ENCODE measurements at regions not wholly inside any gene's neighbourhood (a gene's known extent, or its start where the extent isn't known, plus 50 kb on each side); places are given as distances from the start of the nearest gene placed in this dataset.

GRCh38 chr1:191963781-191964455 is 194.3 kb upstream of the RGS18 start:
- DNase-seq (ENCODE audit: low read depth, low spot score) (no peak), ATAC-seq (no peak)
- intact Hi-C loops (cut with micrococcal nuclease; ENCODE audit: unreplicated experiment), result no loop called here
- in situ Hi-C loops (cut with HindIII; ENCODE audit: low pct_unique_long_range_greater_than_20kb, low sequenced_read_pairs), result no loop called here
- Histone ChIP-seq H3K36me3 (ENCODE audit: control insufficient read depth, insufficient read depth, low read length) (no peaks in the 10 kb centered on the region), H3K4me3 (ENCODE audit: low read depth in 2 of 2, low read length in 2 of 2) (no peak overlapping the region), H3K4me1 (ENCODE audit: control insufficient read depth, insufficient read depth, low read length) (no peaks in the 10 kb centered on the region), H3K27ac (ENCODE audit: low read length) (no peak overlapping the region), H3K9me3 (ENCODE audit: control insufficient read depth, insufficient read depth, low read depth, low read length) (no peaks in the 10 kb centered on the region), H3K27me3 (ENCODE audit: control insufficient read depth, insufficient read depth, low read length) (no peaks in the 10 kb centered on the region)
- POLR2A ChIA-PET, result no interaction called here
- TF ChIP-seq, protein P1, sequence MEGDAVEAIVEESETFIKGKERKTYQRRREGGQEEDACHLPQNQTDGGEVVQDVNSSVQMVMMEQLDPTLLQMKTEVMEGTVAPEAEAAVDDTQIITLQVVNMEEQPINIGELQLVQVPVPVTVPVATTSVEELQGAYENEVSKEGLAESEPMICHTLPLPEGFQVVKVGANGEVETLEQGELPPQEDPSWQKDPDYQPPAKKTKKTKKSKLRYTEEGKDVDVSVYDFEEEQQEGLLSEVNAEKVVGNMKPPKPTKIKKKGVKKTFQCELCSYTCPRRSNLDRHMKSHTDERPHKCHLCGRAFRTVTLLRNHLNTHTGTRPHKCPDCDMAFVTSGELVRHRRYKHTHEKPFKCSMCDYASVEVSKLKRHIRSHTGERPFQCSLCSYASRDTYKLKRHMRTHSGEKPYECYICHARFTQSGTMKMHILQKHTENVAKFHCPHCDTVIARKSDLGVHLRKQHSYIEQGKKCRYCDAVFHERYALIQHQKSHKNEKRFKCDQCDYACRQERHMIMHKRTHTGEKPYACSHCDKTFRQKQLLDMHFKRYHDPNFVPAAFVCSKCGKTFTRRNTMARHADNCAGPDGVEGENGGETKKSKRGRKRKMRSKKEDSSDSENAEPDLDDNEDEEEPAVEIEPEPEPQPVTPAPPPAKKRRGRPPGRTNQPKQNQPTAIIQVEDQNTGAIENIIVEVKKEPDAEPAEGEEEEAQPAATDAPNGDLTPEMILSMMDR (IDR thresholded peaks at IDR 0.05), result no peak
- TF ChIP-seq POLR2AphosphoS5 (IDR thresholded peaks at IDR 0.05; ENCODE audit: low read depth, low read length), result no peak
- no TSS peak for BruUV-seq (replicated peaks)
- CTCF ChIA-PET, result no interaction called here

DNA sequence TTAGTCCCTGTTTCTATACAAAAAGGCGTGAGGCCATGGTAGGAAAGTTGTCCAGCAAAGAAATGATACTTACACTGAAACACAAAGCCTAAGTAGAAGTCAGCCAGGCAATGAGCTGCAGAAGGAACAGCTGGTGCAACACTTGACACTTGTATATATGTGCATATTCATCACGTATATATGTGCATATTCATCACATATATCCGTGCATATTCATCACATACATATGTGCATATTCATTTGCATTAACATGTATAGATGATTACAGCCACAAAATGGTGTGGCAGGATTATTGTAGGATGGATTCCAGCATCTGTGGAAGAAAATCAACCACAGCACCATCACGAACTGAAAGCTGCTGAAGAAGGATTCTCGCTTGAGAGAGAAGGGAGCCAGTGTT is 189.0 kb upstream of the RGS18 start:
- intact Hi-C loops (cut with micrococcal nuclease; ENCODE audit: unreplicated experiment) (no loop called here), in situ Hi-C loops (cut with HindIII; ENCODE audit: low pct_unique_long_range_greater_than_20kb, low sequenced_read_pairs) (no loop called here)
- Histone ChIP-seq H3K4me1 (ENCODE audit: control insufficient read depth, insufficient read depth, low read length) (no peaks in the 10 kb centered on the region), H3K36me3 (ENCODE audit: control insufficient read depth, insufficient read depth, low read length) (no peaks in the 10 kb centered on the region), H3K4me3 (ENCODE audit: low read depth in 2 of 2, low read length in 2 of 2) (no peak overlapping the region), H3K27me3 (ENCODE audit: control insufficient read depth, insufficient read depth, low read length) (no peaks in the 10 kb centered on the region), H3K9me3 (ENCODE audit: control insufficient read depth, insufficient read depth, low read depth, low read length) (no peaks in the 10 kb centered on the region), H3K27ac (ENCODE audit: low read length) (no peak overlapping the region)
- DNase-seq (ENCODE audit: low read depth, low spot score) (no peak), ATAC-seq (no peak)
- no TSS peak for BruUV-seq (replicated peaks)
- ChIA-PET CTCF (no interaction called here), POLR2A (no interaction called here)
- TF ChIP-seq POLR2AphosphoS5 (IDR thresholded peaks at IDR 0.05; ENCODE audit: low read depth, low read length), result no peak
- TF ChIP-seq TCF7L2 (IDR thresholded peaks at IDR 0.05; ENCODE audit: low read depth, low read length), result no peak
- TF ChIP-seq REST (IDR thresholded peaks at IDR 0.05; ENCODE audit: insufficient read depth in 1 of 2, low read depth in 2 of 2, low read length in 1 of 2), result no peak
- no peak for TF ChIP-seq SIN3A (IDR thresholded peaks at IDR 0.05; ENCODE audit: borderline replicate concordance, insufficient read depth, low read depth, low read length)
- TF ChIP-seq, protein P1 (IDR thresholded peaks at IDR 0.05), result no peak
